ENCODE measurements at regions not wholly inside any gene's neighbourhood (a gene's known extent, or its start where the extent isn't known, plus 50 kb on each side); places are given as distances from the start of the nearest gene placed in this dataset.

GRCh38 chr12:97638739-97639138 is 176.1 kb downstream of the RMST start:
- Mint-ChIP-seq H3K27ac (no peak overlapping the region), H3K9me3 (peaks cover 0 to 9% (median 7%) of the 10 kb centered on the region in 7 donors), H3K4me3 (no peak overlapping the region), H3K36me3 (no peaks in the 10 kb centered on the region), H3K4me1 (no peaks in the 10 kb centered on the region), H3K27me3 (ENCODE audit: low read depth in 3 of 3) (no peaks in the 10 kb centered on the region)
- Histone ChIP-seq H4K20me1 (ENCODE audit: insufficient read depth, low read length) (no peaks in the 10 kb centered on the region), H3K36me3 (replicated peaks in 1 of 2; ENCODE audit: control insufficient read depth in 1 of 2, insufficient read depth in 2 of 2, low read length in 2 of 2) (no peaks in the 10 kb centered on the region), H3K4me2 (replicated peaks; ENCODE audit: extremely low read depth, low read length, poor library complexity, severe bottlenecking) (no peak overlapping the region), H3K27me3 (ENCODE audit: control insufficient read depth in 2 of 2, insufficient read depth in 2 of 2, low read length in 2 of 2) (no peaks in the 10 kb centered on the region), H3K9me3 (replicated peaks in 1 of 2; ENCODE audit: control insufficient read depth in 1 of 2, insufficient read depth in 1 of 2, low read length in 2 of 2) (peaks cover 3% of the 10 kb centered on the region in 2 donors), H3K9ac (ENCODE audit: insufficient read depth, low read length, poor library complexity, severe bottlenecking) (no peak overlapping the region), H3K4me3 (replicated peaks in 1 of 3; ENCODE audit: low read depth in 2 of 3, low read length in 3 of 3) (no peak overlapping the region), H3K79me2 (ENCODE audit: insufficient read depth, low read length) (no peaks in the 10 kb centered on the region), H3K4me1 (ENCODE audit: control insufficient read depth in 1 of 2, insufficient read depth in 2 of 2, low read length in 2 of 2) (no peaks in the 10 kb centered on the region), H3K27ac (ENCODE audit: low read depth in 1 of 2, low read length in 2 of 2) (no peak overlapping the region), H2AFZ (ENCODE audit: insufficient read depth, low read depth, low read length, poor library complexity, severe bottlenecking) (no peak overlapping the region)
- TF ChIP-seq CTCF (IDR thresholded peaks at IDR 0.05), result no peak
- DNase-seq, result no peak
- WGBS (ENCODE audit: insufficient coverage), result no CpG with 5 or more reads among the region's 2 CpGs
- intact Hi-C loops (cut with micrococcal nuclease), result no loop called here

- DNase-seq, result no peak
- H3K4me1 Mint-ChIP-seq, result no peaks in the 10 kb centered on the region
- H3K36me3 ChIP-seq (replicated peaks in 1 of 2; ENCODE audit: control insufficient read depth in 1 of 2, insufficient read depth in 2 of 2, low read length in 2 of 2), result no peaks in the 10 kb centered on the region
- H3K27me3 Mint-ChIP-seq (ENCODE audit: low read depth in 3 of 3), result no peaks in the 10 kb centered on the region
- H3K4me1 ChIP-seq (ENCODE audit: control insufficient read depth in 1 of 2, insufficient read depth in 2 of 2, low read length in 2 of 2), result no peaks in the 10 kb centered on the region
- no peak overlapping the region for H3K9ac ChIP-seq (ENCODE audit: insufficient read depth, low read length, poor library complexity, severe bottlenecking)
- peaks cover 0 to 12% (median 7%) of the 10 kb centered on the region in 7 donors for H3K9me3 Mint-ChIP-seq
- H3K4me3 Mint-ChIP-seq, result no peak overlapping the region
- no peak overlapping the region for H3K4me2 ChIP-seq (replicated peaks; ENCODE audit: extremely low read depth, low read length, poor library complexity, severe bottlenecking)
- no peak overlapping the region for H3K27ac Mint-ChIP-seq
- H3K79me2 ChIP-seq (ENCODE audit: insufficient read depth, low read length), result no peaks in the 10 kb centered on the region
- no peak overlapping the region for H3K4me3 ChIP-seq (replicated peaks in 1 of 3; ENCODE audit: low read depth in 2 of 3, low read length in 3 of 3)
- H3K36me3 Mint-ChIP-seq, result no peaks in the 10 kb centered on the region
- no peak overlapping the region for H2AFZ ChIP-seq (ENCODE audit: insufficient read depth, low read depth, low read length, poor library complexity, severe bottlenecking)
- intact Hi-C loops (cut with micrococcal nuclease), result no loop called here
- WGBS (ENCODE audit: insufficient coverage), result no CpG with 5 or more reads among the region's 1 CpG
- no peak overlapping the region for H3K27ac ChIP-seq (ENCODE audit: low read depth in 1 of 2, low read length in 2 of 2)
- peaks cover 3 to 5% of the 10 kb centered on the region in 2 donors for H3K9me3 ChIP-seq (replicated peaks in 1 of 2; ENCODE audit: control insufficient read depth in 1 of 2, insufficient read depth in 1 of 2, low read length in 2 of 2)
- H4K20me1 ChIP-seq (ENCODE audit: insufficient read depth, low read length), result no peaks in the 10 kb centered on the region
- no peak for TF ChIP-seq CTCF (IDR thresholded peaks at IDR 0.05)
- H3K27me3 ChIP-seq (ENCODE audit: control insufficient read depth in 2 of 2, insufficient read depth in 2 of 2, low read length in 2 of 2), result no peaks in the 10 kb centered on the region
These were observed 177.1 kb downstream of the RMST start for GRCh38 chr12:97639702-97640101.
